ENCODE measurements at regions not wholly inside any gene's neighbourhood (a gene's known extent, or its start where the extent isn't known, plus 50 kb on each side); places are given as distances from the start of the nearest gene placed in this dataset.

DNA sequence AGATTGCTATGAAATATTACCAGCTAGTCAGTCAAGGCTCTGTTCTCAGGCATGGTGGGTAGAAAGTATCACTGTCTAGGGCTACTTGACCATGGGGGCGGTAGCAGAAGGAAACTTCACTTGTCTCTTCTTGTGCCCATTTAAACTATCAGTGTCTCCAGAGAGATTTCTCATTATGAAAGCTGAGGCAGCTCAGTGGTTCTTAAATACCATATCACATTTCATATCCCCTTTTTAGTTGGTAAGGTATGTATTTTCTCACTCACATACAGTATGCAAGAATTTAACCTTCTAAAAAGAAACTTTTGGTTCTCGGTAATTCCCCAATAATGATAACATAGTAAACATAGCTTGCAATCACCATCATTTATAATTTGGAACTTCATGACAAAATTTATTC is 1180.0 kb upstream of the TENM4 start:
- Histone ChIP-seq H3K36me3 (no peaks in the 10 kb centered on the region), H3K4me3 (no peak overlapping the region), H3K27me3 (no peaks in the 10 kb centered on the region), H3K9me3 (no peaks in the 10 kb centered on the region), H3K4me1 (no peaks in the 10 kb centered on the region), H3K27ac (no peak overlapping the region)
- no peak for TF ChIP-seq CTCF (IDR thresholded peaks at IDR 0.05)
- TF ChIP-seq POLR2A (IDR thresholded peaks at IDR 0.05): no peak
- no peak for DNase-seq

- H3K9me3 ChIP-seq: no peaks in the 10 kb centered on the region
- H3K27me3 ChIP-seq: no peaks in the 10 kb centered on the region
- no peak overlapping the region for H3K4me3 ChIP-seq
- H3K27ac ChIP-seq: no peak overlapping the region
- no peak for DNase-seq
- TF ChIP-seq CTCF (IDR thresholded peaks at IDR 0.05) (no peak), POLR2A (IDR thresholded peaks at IDR 0.05) (no peak)
- no peaks in the 10 kb centered on the region for H3K4me1 ChIP-seq
- H3K36me3 ChIP-seq: no peaks in the 10 kb centered on the region
These were observed 1176.3 kb upstream of the TENM4 start for GRCh38 chr11:80617156-80617555.

GRCh38 chr11:80616070-80616800 is 1175.4 kb upstream of the TENM4 start:
- Histone ChIP-seq H3K9me3 (no peaks in the 10 kb centered on the region), H3K27me3 (no peaks in the 10 kb centered on the region), H3K27ac (no peak overlapping the region), H3K36me3 (no peaks in the 10 kb centered on the region), H3K4me3 (no peak overlapping the region), H3K4me1 (no peaks in the 10 kb centered on the region)
- no peak for TF ChIP-seq POLR2A (IDR thresholded peaks at IDR 0.05)
- no peak for TF ChIP-seq CTCF (IDR thresholded peaks at IDR 0.05)
- DNase-seq: no peak

GRCh38 chr11:80613655-80614054 is 1172.8 kb upstream of the TENM4 start:
- no peak for DNase-seq
- Histone ChIP-seq H3K27ac (no peak overlapping the region), H3K9me3 (no peaks in the 10 kb centered on the region), H3K27me3 (no peaks in the 10 kb centered on the region), H3K4me3 (no peak overlapping the region), H3K4me1 (no peaks in the 10 kb centered on the region), H3K36me3 (no peaks in the 10 kb centered on the region)
- TF ChIP-seq CTCF (IDR thresholded peaks at IDR 0.05) (no peak), POLR2A (IDR thresholded peaks at IDR 0.05) (no peak)

- TF ChIP-seq CTCF (IDR thresholded peaks at IDR 0.05): no peak
- no peak for TF ChIP-seq POLR2A (IDR thresholded peaks at IDR 0.05)
- Histone ChIP-seq H3K9me3 (no peaks in the 10 kb centered on the region), H3K4me1 (no peaks in the 10 kb centered on the region)
These were observed 1169.7 kb upstream of the TENM4 start for GRCh38 chr11:80610516-80610915.

More at GRCh38 chr11:80610516-80610915, 1169.7 kb upstream of the TENM4 start:
- no peak overlapping the region for H3K27ac ChIP-seq
- no peaks in the 10 kb centered on the region for H3K36me3 ChIP-seq
- DNase-seq: no peak
- no peaks in the 10 kb centered on the region for H3K27me3 ChIP-seq
- H3K4me3 ChIP-seq: no peak overlapping the region

All from Peyer's patch (tissue), 4 donors.